GM21786 (cell line): ENCODE measurements at regions not wholly inside any gene's neighbourhood (a gene's known extent, or its start where the extent isn't known, plus 50 kb on each side); places are given as distances from the start of the nearest gene placed in this dataset.
"Not testable (repeated sequence)": the region's sequence is repeated elsewhere in the genome, so short reads cannot be mapped to it uniquely, and the experiment has no call there.

Experiments used
- ATAC-seq: cut with Tn5 transposase; IDR thresholded peaks from one replicate; pipeline ENCODE4 v1.9.1; 2021; ENCODE audit not compliant: unreplicated experiment

- peak; percentile 44 for ATAC-seq
Observed at GRCh38 chr20:29878777-29879442, 1378.6 kb upstream of the DEFB115 start.

GRCh38 chr20:29881107-29881506 lies 1376.4 kb upstream of the DEFB115 start:
- ATAC-seq = not testable (repeated sequence)

DNA sequence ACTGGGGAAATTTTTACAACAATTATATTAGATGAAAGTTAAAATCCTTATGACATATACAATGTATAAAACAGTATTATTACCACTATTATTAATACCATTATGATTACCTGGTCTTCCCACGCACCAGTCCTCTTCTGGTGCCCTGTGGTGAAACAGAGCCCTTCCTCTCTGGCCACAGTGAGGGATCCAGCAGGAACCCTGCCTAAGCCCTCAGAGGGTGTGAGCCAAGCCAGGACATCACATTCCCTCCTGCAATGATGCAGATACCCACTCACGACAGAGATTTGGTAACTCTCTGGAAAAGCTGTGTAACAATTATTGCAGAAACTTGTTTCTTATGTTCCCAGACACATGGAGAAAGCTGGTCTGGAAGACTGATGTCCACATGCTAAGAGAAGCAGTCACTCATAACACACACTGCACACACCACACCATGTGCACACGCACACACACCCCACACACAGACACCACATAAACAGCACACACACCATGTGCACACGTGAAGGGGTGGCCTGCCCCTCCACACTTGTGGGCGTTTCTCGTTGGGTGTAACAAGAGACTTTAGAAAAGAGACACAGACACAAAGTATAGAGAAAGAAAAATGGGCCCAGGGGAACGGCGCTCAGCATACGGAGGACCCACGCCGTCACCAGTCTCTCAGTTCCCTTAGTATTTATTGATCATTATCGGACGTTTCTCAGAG lies 1373.8 kb upstream of the DEFB115 start:
- ATAC-seq = not testable (repeated sequence)

DNA sequence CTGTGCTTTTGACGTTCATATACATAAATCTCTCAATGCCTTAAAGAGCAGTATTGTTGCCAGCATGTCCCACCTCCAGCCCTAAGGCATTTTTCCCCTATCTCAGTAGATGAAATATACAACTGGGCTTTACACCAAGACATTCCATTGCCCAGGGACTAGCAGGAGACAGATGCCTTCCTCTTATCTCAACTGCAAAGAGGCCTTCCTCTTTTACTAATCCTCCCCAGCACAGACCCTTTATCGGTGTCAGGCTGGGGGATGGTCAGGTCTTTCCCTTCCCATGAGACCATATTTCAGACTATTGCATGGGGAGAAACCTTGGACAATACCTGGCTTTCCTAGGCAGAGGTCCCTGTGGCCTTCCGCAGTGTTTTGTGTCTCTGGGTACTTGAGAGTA lies 1373.1 kb upstream of the DEFB115 start:
- not testable (repeated sequence) for ATAC-seq

DNA sequence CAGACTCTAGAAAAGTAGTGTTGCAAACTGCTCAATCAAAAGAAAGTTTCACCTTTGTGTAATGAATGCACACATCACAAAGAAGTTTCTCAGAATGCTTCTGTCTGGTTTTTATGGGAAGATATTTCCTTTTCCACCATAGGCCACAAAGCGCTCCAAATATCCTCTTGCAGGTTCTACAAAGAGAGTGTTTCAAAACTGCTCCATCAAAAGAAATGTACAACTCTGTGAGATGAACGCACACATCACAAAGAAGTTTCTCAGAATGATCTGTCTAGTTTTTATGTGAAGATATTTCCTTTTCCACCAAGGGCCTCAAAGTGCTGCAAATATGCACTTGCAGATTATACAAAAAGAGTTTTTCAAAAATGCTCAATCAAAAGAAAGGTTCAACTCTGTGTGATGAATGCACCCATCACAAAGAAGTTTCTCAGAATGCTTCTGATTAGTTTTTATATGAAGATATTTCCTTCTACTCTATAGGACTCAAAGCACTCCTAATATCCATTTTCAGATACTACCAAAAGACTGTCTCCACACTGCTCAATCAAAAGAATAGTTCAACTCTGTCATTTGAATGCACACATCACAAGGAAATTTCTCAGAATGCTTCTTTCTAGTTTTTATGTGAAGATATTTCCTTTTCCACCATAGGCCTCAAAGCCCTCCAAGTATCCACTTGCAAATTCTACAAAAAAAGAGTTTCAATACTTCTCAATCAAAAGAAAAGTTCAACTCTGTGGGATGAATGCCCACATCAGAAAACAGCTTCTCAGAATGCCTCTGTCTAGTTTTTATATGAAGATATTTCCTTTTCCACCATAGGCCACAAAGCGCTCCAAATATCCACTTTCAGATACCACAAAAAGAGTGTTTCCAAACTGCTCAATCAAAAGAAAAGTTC lies 1371.9 kb upstream of the DEFB115 start:
- not testable (repeated sequence) for ATAC-seq

- not testable (repeated sequence) for ATAC-seq
Observed at GRCh38 chr20:29891555-29891954, 1365.9 kb upstream of the DEFB115 start.
